Retina (tissue), 1 donor: ENCODE measurements at regions not wholly inside any gene's neighbourhood (a gene's known extent, or its start where the extent isn't known, plus 50 kb on each side); places are given as distances from the start of the nearest gene placed in this dataset.

ENCODE experiments used
- DNase-seq: peaks from one replicate; pipeline ENCODE4 v3.0.0-alpha.2; 2016

DNA sequence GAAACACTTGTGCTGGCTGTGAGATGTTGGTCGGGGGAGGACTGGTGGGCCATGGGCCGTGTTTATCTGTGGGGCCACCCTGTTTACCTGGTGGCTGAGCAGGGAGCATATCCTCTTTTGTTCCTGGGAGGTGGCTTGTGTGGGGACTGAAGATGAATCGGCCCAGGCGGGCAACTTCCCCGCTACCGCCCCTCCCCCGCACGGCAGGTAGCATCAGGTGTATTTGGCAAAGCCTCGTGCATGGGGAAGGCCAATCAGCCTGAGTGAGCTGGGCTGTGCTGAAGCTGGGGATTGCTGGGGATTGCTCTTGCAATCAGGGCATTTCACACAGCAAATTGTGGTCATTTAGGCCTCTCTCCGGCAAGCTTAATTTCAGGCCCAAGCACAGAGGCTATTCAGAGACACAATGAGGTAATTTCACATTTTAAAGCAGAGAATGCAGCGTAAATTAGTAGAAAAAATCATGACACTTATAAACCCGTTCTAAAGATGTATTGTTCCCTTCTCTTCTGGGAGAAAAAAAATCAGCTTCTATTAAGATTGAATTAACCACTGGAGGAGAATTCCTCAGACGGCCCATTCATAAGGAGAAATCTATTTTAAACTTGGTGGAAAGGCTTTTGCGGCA lies 197.7 kb upstream of the POU3F1 start:
- no peak for DNase-seq

DNA sequence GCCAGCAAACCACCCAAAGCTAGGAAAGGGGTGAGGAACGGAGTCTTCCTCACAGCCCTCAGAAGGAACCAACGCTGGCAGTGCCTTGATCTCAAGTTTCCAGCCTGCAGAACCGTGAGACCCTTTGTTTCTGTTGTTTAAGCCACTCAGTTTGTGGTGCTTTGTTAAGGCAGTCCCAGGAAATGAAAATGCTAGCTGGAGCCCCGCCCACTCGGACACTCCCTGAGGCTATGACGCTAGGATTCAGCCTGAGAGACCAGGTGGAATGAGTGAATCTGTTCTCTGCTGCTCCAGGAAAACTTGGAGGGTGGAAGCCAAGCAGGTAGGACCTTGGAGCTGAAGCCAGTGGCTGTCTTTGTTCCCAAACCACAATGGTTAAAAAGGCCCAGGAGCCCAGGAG lies 196.5 kb upstream of the POU3F1 start:
- DNase-seq: no peak

DNA sequence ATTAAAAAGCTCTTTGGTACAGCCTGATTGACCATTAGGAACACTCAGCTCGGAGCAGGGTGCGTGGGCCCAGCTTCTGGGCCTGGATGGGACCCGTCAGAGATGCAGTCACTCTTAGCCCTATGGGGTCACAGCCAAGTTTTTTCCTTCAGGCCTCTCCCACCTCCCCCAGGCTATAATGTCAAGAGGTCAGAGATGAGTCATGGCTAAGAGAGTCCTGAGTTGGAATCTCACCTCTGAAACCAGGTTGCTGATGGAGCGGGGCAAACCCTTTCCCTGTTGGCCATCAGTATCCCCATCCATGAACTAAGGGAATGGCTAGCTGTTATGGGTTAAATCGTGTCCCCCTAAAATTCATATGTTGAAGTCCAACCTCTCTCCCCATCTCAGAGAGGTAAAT lies 195.9 kb upstream of the POU3F1 start:
- no peak for DNase-seq

DNA sequence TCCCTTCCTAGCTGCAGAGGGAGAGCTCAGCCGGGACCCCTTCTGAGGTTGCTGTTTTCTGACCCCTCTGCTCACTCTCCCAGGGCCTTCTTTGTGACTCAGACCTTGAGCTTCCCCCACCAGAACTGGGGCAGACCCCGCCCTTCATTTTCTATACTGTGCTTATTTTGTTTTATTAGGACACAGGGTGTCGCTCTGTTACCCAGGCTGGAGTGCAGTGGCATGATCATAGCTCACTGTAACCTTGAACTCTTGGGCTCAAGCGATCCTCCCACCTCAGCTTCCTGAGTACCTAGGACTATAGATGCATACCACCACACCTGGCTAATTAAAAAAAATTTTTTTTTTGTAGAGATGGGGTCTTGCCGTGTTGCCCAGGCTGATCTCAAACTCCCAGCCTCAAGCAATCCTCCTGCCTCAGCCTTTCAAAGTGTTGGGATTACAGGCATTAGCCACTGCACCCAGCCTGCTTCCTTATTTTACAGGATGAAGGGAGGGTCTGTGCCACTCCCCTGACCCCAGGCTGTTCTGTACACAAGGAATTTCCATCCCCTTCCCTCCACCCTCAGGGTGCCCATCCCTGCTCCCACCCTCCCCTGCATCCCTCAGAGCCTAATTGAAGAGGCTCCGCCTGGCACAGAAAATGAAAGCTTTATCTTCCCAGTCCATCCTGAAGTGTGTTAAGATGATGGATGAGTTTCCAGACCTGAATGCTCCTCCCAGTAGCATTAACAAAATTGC lies 195.2 kb upstream of the POU3F1 start:
- no peak for DNase-seq

DNA sequence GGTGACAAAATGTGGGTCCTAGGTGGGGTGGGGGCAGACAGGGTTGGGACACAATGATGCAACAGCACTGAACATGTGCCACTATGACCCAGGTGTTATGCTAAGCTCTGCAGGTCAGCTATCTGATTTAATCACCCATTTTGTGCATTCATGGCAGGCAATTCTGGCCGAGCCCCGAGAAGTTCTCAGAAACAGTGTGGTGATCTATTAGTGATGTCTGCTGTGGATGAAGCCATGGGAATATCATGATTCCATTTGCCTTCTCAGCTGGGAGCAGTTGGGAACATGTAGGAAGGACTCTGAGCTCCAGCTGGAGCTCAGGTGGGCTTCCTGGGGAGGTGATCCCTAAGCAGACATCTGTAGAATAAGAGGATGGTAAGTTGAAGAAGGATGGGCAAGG lies 194.0 kb upstream of the POU3F1 start:
- DNase-seq: no peak

DNA sequence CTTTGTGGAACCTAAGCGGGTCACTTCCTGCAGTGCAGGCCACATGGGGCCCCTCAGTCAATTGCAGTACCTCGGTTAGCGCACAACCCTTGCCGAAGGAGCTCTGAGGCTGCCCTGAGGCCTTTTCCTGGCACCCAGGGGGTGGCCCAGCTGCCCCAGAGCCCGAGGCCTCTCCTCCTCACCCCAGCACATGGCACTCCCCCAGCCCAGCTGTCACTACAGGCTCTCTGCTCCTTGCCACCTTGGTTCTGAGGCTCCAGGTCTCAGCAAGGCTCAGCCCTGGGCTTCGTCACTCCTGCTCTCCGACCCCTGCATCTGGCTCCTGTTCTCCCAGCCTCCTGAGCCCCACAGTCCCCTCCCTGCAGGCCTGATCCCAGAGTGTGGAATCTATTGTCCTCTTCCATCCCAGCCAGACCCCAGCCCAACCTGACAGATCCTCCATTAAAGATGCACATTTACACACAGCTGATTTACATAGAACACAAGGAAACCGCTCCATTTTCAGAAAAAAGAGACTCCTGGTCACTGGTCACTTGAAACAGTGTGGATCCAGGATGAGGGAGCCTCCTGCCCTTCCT lies 192.8 kb upstream of the POU3F1 start:
- DNase-seq: no peak

DNA sequence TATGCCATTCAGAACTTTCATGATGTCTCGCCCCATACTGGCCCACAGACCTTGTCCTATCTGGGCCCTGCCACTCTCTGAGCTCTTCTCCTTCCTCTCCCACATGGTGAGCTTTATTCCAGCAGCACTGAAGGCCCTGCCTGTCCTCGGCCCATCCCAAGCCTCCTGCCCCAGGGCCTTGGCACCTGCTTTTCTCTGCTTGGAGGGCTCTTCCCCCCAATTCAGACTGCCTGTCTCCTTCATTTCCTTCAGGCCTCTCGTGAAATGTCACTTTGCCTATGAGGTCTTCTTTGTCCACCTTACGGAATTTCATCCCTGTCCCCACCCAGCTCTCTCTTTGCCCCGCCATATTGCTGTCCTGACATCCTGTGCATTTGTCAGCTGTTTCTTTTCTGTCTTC lies 191.7 kb upstream of the POU3F1 start:
- DNase-seq: no peak

DNA sequence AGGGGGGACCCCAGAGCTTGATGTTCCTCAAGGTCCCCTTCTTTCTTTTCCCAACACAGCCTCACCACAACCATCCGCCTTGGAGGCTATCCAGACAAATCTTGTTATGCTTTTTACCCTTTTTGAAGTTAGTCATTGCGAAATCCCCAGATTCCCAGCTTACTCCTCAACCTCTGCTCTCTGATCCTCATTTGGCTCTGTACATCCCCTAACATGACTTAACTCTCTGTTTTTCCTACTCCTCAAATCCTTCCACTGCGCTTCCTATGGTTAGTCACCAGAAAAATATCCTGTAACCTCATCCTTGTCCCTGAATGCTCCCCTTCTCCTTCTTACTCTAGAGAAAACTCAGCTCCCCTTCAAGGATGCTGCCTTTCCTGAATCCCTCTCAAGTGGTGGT lies 189.1 kb upstream of the POU3F1 start:
- no peak for DNase-seq

DNA sequence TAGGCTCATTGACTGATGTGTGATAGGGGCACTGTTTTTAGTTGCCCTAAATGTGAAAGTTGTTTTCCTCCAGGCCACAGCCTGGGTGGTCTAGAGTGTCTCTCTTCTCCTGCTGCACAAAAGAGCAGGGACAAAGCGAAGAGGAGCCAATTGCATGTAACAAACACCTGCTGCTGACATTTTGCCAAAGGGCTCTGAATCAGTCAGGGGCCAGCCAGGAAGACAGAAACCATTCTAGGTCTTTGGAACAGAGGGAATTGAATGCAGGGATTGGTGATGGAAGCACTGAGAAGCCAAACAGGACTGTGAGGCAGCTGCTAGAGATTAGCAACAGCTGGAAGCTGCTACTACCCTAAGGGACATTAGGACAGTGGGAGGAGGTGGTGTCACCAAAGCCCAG lies 185.3 kb upstream of the POU3F1 start:
- DNase-seq: no peak

DNA sequence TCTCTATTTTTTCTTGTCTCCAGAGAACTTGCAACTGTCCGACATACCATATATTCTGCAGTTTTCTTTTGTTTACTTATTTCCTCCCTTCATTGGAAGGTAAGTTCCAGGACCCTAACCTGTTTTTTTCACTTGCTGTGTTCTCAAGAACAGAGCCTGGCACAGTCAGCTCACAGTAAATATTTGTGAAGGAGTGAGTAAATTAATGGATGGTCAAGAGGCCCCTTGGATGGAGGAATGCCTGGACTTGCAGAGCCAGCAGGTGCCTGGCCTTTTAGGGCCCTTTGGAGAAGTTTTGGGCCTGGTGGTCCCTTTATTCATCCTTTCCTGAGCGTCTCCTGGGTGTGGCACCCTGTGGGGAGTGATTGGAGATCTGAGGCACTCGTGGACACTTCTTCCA lies 182.1 kb upstream of the POU3F1 start:
- no peak for DNase-seq

DNA sequence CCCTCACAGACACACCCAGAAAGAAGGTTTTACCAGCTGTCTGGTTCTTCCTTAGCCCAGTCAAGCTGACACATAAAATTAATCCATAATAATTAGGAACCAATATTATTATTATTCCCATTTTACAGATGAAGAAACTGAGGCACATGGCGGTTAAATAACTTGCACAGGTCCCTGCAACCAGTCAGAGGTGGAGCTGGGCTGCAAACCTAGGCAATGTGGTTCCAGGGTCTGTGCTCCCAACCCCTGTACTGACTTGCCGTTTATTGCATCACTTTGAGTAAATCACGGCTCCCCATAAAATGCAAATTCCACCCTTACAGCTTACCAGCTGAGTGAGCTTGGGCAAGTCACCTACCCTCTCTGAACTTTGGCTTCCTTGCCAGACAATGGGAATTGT lies 179.2 kb upstream of the POU3F1 start:
- DNase-seq: no peak

DNA sequence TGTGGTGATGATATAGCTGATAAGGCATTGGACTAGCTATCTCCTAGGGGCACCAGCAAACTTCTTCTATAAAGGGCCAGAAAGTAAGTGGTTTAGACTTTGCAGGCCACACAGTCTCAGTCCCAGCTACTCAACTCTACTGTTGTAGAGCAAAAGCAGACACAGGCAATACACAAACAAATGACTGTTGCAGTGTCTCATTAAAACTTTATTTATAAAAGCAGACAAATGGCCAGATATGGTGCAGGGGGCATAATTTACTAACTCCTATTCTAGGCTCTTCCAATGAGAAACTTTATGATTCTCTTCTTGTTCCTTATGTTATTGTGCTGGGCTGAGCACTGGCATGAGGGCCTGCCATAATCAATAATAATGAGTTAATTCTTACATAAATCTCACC lies 176.8 kb upstream of the POU3F1 start:
- DNase-seq: no peak

DNA sequence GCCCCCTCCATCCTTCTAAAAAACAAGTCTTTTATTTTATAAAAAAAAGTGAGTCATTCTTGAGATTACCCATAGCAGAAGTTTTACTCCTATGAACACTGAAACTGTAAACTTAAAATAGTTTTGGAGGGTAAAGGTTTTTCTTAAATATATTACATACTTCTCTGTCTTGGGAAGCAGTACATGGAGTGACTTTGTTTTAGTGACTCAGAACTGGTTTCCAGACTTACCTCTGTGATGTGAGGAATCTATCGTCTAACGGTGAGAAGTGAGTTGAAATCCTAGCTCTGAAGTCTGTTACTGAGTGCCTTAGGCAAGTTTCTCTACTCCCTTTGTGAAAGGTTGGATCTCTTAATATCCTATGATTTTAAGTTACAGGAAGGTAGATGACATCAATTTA lies 176.3 kb upstream of the POU3F1 start:
- no peak for DNase-seq

DNA sequence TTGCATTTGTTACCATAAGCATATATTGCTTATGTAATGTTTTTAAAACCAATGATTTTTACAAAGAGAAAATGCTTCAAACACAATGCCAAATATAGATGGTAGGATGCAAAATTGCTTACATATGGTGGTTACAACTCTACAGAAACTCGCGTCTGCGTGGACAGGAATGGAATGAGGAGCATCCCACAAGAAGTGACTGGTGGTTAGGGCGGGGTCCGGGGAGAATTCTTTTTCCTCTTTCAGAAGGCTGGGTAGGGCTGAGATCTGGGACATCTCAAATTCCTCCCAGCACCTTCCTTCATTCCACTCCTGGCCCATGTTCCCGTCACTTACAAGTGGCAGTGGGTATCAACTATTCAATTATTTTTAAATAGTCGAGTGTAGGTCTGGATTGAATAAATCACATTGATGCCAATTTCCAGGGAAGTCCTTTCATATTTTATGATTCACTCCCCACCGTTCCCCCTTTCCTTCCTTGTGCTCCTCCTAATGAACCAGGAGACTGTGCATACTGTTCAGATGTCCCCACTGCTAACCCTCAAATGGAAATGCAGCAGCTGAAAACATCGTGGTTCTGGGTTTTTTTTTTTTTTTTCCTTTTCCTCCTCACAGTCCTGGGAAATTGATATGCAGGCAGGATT lies 174.5 kb upstream of the POU3F1 start:
- DNase-seq: no peak

DNA sequence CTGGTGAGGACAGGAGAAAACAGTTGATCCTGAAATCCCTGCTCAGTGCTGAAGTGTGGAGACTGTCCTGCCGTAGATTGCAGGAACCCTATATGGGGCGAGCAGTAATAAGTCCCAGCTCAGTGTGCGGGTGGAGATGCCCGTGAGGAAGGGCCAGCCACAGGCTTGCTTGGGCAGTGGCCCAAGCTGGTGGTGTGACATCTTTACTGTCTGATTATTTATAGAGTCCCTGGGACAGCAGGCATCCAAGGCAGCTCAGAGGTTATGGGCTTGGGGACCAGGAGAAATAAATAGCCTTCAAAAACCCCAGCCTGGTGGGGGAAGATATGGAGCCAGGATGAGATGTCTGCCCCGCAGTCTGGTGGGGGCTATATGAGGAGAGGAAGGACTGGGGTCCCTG lies 170.7 kb upstream of the POU3F1 start:
- no peak for DNase-seq

DNA sequence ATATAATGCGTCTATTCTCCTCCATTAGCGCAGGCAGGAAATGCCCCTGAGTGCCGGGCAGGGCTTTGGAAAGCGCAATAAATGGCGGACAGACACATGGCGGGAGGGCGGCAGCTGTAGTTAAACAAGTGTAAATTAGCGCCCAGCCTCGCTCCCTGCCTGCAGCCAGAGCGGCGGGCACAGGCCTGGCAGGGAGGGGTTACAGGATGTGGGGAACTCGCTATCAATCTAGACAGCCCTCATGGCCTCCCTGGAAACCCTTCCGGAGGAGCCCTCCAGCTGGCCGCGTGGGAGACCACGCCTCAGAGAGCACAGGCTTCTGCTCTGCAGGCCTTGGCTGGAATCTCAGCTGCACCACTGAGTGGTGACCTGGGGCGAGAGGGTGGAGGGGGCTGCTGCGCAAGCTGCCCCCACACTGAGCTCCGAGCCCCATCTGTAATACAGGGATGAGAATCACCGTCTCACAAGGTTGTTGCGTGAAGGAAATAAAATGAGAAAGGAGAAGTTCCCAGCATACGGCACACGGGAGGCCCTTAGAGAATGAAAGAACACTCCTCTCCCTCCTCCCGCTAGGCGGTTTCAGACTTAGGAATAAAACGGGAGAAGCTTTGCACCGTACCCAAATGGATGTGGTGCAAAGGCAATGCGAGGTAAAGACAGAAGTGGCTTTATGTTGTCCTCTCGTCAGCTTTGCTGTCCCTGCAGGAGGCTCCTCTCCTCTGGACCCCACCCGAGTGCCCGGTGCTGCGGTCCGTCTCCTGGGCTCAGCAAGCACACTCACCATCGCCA lies 167.2 kb upstream of the POU3F1 start:
- peak; percentile 82 for DNase-seq

DNA sequence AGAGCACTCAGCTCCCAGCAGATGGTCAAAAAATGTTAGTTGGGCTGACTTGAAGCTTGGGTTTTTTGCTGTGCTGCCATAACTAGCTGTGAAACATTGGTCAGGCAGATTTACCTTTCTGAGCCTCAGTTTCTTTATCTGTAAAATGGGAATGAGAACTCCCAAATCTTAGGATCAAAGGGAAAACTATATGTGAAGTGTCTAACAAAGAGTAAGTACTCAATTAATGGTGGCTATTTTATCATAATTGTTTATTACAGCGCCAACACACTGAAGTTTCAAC lies 164.2 kb upstream of the POU3F1 start:
- DNase-seq: no peak

DNA sequence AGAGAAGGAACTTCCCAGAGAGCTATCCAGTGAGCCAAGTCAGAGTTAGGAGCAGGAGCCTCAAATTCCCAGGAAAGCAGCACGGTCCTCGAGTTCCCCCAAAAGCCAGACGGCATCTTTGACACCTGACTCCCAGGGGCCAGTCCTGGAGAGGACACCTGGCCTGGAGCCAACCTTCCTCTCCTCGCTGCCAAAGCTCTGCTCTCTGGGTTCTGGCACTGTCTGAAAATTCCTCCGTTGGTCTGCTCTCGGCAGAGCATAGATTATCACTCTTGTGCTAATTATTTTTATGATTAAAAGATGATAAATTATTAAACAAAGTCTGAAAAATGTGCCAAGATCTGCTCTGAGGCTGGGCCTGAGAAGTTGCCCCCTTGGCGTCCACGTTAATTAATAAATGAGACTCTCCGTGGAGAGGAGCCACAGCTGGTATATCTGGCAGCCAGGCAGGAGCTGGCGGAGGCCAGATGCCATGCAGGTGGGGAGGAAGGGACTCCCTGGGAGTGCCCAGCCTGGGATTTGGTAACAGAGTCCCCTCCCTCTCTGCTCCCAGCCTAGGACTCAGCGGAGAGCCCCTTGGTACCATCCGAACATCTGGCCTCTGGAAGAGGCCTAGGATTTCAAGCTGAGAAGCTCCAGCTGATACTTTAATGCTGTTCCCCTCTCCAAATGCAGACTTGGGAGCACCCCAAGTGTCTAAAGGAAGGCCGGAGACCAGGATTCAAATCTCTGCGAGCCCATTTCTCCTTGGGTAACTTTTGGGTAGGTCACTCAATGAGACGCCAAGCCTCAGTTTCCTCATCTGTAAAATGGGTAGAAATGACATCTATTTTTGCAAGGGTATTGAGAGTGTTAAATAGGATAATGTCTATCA lies 163.7 kb upstream of the POU3F1 start:
- DNase-seq: no peak

DNA sequence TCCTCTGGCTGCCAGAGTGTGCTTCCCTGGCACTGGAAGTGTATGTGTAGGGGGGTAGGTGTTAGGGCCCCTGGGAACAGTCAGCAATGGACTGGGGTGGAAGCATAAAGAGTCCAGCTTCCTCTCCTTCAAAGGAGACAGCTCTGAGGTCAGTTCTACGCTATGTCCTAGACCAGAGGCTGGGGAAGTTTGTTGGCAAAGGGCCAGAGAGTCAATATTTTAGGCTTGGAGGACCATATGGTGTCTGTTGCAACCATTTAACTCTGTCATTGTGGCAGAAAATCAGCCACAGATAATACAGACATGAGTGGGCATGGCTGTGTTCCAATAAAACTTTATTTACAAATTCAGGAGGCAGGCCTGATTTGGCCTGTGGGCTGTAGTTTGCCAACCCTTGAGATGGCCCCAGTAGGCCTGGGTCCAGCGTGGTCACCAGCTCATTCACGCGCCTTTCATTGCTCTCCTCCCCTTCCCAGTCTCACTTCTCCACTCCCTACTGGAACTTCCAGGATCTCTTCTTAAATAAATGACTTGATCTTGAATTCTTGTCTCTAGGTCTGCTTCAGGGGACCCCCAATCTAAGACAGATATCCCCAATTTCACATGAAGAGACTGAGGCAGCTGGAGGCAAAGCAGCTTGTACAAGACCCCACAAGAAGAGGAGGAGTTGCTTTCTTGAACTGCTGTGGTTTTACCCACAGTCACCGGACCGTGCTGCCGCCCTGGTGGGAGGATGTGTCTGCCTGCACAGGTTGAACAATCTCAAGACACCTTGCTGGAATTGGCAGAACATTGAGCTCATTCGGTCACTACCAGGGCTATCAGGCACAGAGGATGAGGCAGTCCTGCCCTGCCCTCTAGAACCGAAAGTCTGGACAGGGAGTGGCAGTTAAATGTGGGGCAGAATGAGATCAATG lies 162.4 kb upstream of the POU3F1 start:
- DNase-seq: no peak

DNA sequence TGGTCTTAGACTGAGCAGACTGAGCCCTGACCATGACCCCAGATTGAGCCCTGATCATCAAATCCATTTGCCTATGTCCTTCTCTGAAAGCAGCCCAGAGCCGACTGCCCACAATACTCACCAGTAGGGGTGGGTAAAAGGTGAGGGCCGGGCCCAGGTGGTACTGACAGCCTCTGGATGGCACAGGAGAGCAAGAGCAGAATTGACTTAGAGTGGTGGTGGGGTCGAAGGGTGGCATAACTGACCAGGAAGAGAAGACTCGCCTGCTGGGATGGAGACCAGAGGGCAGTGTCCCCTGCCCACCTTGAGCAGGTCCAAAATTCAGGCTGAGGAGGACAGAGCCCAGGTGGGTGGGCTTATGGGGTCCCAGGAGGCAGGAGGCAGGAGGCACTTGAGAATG lies 161.3 kb upstream of the POU3F1 start:
- no peak for DNase-seq

DNA sequence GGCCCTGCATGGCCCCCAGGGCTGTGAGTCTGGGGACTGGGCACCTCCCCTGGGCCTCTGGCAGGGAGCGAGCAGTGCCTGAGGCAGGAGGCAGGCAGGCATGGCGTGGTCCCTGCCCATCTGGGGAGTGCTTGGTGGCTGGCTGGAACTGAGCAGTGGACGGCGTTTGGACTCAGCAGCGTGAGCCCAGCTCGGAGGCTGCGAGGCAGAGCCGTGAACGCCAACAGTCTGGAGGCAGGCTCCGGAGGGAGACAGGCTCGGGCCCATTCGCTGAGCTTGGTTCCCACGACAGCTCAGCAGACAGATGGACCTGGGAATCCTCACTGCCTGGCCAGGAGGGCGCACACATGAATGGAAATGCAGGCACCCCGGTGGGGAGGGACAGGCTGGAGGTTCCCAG lies 160.7 kb upstream of the POU3F1 start:
- no peak for DNase-seq
